Neural cell (in vitro differentiated cells): ENCODE measurements at regions not wholly inside any gene's neighbourhood (a gene's known extent, or its start where the extent isn't known, plus 50 kb on each side); places are given as distances from the start of the nearest gene placed in this dataset.
"Not testable (repeated sequence)": the region's sequence is repeated elsewhere in the genome, so short reads cannot be mapped to it uniquely, and the experiment has no call there.

Source experiments
- H2AFZ ChIP-seq: fragments of 200-600, 300-800 bp; sonication (generic), shearing (Covaris generic); 2 replicates; pipeline ENCODE4 v1.6.0; 2014; ENCODE audit warnings: low read depth, mild to moderate bottlenecking, antibody characterized with exemption, low read length, moderate library complexity
- H3F3A ChIP-seq: fragments of 200-600 bp; shearing (Covaris generic); 2 replicates; pipeline ENCODE4 v1.6.1; 2016; ENCODE audit warnings: mild to moderate bottlenecking, moderate library complexity, mixed read lengths, antibody characterized with exemption, low read length; ENCODE audit not compliant: insufficient read depth, poor library complexity, severe bottlenecking
- H3K27ac ChIP-seq: fragments of 200-600, 300-800 bp; sonication (generic), shearing (Covaris generic); 2 replicates; pipeline ENCODE4 v1.5.1; 2014; ENCODE audit warnings: mild to moderate bottlenecking, low read length, moderate library complexity
- H3K27me3 ChIP-seq: fragments of 300-800, 200-600 bp; sonication (generic), shearing (Covaris generic); 2 replicates; pipeline ENCODE4 v1.6.0; 2014; ENCODE audit warnings: mild to moderate bottlenecking, low read depth, low read length, moderate library complexity; ENCODE audit not compliant: insufficient read depth
- H3K36me3 ChIP-seq: fragments of 300-800, 200-600 bp; sonication (generic), shearing (Covaris generic); 2 replicates; pipeline ENCODE4 v1.5.1; 2014; ENCODE audit warnings: mild to moderate bottlenecking, antibody characterized with exemption, low read length, moderate library complexity; ENCODE audit not compliant: insufficient read depth
- H3K4me2 ChIP-seq: fragments of 300-800, 200-600 bp; sonication (generic), shearing (Covaris generic); 2 replicates; pipeline ENCODE4 v1.6.0; 2014; ENCODE audit warnings: mild to moderate bottlenecking, low read length
- H3K4me3 ChIP-seq: fragments of 300-800, 200-600 bp; sonication (generic), shearing (Covaris generic); 2 replicates; pipeline ENCODE4 v1.5.1; 2014; ENCODE audit warnings: mild to moderate bottlenecking, low read length, moderate library complexity
- H3K79me2 ChIP-seq: fragments of 200-600 bp; shearing (Covaris generic); replicated peaks from 2 replicates; pipeline ENCODE4 v1.6.0; 2014; ENCODE audit warnings: mild to moderate bottlenecking, low read length, moderate library complexity; ENCODE audit not compliant: insufficient read depth
- H3K9ac ChIP-seq: fragments of 300-800, 200-600 bp; sonication (generic), shearing (Covaris generic); 2 replicates; pipeline ENCODE4 v1.6.1; 2016; ENCODE audit warnings: mild to moderate bottlenecking, low read length, mixed read lengths
- H3K9me2 ChIP-seq: fragments of 200-600 bp; shearing (Covaris generic); 2 replicates; pipeline ENCODE4 v1.6.1; 2016; ENCODE audit warnings: mild to moderate bottlenecking, low read length, mixed read lengths; ENCODE audit not compliant: insufficient read depth
- H3K9me3 ChIP-seq: fragments of 200-600, 300-800 bp; sonication (generic), shearing (Covaris generic); 2 replicates; pipeline ENCODE4 v1.6.1; 2016; ENCODE audit warnings: mild to moderate bottlenecking, mixed run types, low read length, moderate library complexity, mixed read lengths
- H4K20me1 ChIP-seq: fragments of 200-600 bp; shearing (Covaris generic); 2 replicates; pipeline ENCODE4 v1.6.1; 2016; ENCODE audit warnings: mild to moderate bottlenecking, mixed run types; ENCODE audit not compliant: insufficient read depth
- EP300 ChIP-seq: fragments of 450-650 bp; conservative IDR thresholded peaks from 2 replicates; pipeline ENCODE4 v1.6.1; 2014; ENCODE audit warnings: antibody characterized with exemption, mild to moderate bottlenecking, moderate library complexity; ENCODE audit not compliant: poor library complexity, severe bottlenecking
- EZH2 ChIP-seq: fragments of 200-600, 300-800 bp; shearing (Covaris generic), sonication (generic); IDR thresholded peaks from 2 replicates; pipeline ENCODE4 v1.6.1; 2014; ENCODE audit warnings: antibody characterized with exemption, low read length, borderline replicate concordance, mild to moderate bottlenecking; ENCODE audit not compliant: insufficient read depth, poor library complexity, severe bottlenecking
- MXI1 ChIP-seq: fragments of 450-650 bp; conservative IDR thresholded peaks from 2 replicates; pipeline ENCODE4 v1.6.1; 2014; ENCODE audit warnings: antibody characterized with exemption, mild to moderate bottlenecking; ENCODE audit not compliant: poor library complexity, severe bottlenecking
- POLR2AphosphoS5 ChIP-seq: IDR thresholded peaks from 2 replicates; pipeline ENCODE4 v1.6.1; 2012
- RAD21 ChIP-seq: fragments of 450-650 bp; conservative IDR thresholded peaks from 2 replicates; pipeline ENCODE4 v1.6.1; 2014; ENCODE audit warnings: antibody characterized with exemption, mild to moderate bottlenecking, moderate library complexity
- SMC3 ChIP-seq: fragments of 450-650 bp; conservative IDR thresholded peaks from 2 replicates; pipeline ENCODE4 v1.6.1; 2014; ENCODE audit warnings: antibody characterized with exemption, mild to moderate bottlenecking, moderate library complexity; ENCODE audit not compliant: poor library complexity
- TAF1 ChIP-seq: IDR thresholded peaks from 2 replicates; pipeline ENCODE4 v1.6.1; 2012; ENCODE audit warnings: low read depth
- TF ChIP-seq, protein P1 (sequence below): IDR thresholded peaks from 2 replicates; pipeline ENCODE4 v1.6.1; 2012; ENCODE audit warnings: borderline replicate concordance
- TF ChIP-seq, protein P2 (sequence below): fragments of 450-650 bp; IDR thresholded peaks from 2 replicates; pipeline ENCODE4 v1.5.1; 2014; ENCODE audit warnings: antibody characterized with exemption, mild to moderate bottlenecking, moderate library complexity; ENCODE audit not compliant: poor library complexity, severe bottlenecking

DNA sequence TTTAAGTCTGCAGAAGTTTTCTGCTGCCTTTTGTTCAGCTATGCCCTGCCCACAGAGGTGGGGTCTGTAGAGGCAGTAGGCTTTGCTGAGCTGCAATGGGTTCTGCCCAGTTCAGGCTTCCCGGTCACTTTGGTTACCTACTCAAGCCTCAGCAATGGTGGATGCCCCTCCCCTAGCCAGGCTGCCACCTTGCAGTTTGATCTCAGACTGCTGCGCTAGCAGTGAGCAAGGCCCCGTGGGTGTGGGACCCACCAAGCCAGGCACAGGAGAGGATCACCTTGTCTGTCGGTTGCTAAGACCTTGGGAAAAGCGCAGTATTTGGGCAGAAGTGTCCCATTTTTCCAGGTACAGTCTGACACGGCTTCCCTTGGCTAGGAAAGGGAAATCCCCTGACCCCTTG is 74.5 kb upstream of the WARS2 start:
- H2AFZ ChIP-seq, H3K27ac ChIP-seq, H4K20me1 ChIP-seq, H3K36me3 ChIP-seq, H3K79me2 ChIP-seq, H3K9me3 ChIP-seq, H3F3A ChIP-seq, H3K27me3 ChIP-seq, H3K9ac ChIP-seq, H3K4me2 ChIP-seq, H3K9me2 ChIP-seq, H3K4me3 ChIP-seq: not testable (repeated sequence)

DNA sequence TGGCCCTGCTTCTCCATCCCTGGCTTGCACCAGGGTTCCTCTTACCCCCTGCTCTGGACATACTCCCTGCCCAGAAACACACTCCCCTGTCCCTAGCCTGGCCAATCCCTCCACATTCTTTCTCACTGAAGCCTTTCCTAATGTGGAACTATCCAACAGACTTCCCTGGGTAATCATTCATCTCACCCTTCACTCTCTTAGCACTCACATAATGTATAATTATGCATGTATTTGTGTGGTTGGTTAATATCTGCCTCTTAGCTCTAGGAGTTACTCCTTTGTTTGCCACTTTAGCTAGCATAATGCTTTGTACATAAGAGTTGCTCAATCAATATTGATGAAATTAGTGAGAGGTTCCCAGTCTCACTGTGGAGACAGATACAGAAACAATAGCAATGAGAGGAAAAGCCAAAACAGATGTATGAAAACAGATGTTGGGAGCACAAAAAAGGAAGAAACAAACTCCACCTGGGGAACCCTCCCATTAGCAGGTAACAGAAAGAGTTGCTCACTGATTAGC is 76.9 kb upstream of the WARS2 start:
- H3K4me3 ChIP-seq, result no peak overlapping the region
- no peaks in the 10 kb centered on the region for H3K9me2 ChIP-seq
- H3K4me2 ChIP-seq, result no peak overlapping the region
- no peak overlapping the region for H2AFZ ChIP-seq
- no peak overlapping the region for H3K9ac ChIP-seq
- H3K9me3 ChIP-seq, result no peaks in the 10 kb centered on the region
- H3F3A ChIP-seq, result no peaks in the 10 kb centered on the region
- no peaks in the 10 kb centered on the region for H3K79me2 ChIP-seq
- H3K27ac ChIP-seq, result no peak overlapping the region
- no peaks in the 10 kb centered on the region for H3K36me3 ChIP-seq
- no peaks in the 10 kb centered on the region for H4K20me1 ChIP-seq
- H3K27me3 ChIP-seq, result no peaks in the 10 kb centered on the region
- TF ChIP-seq TAF1, result no peak
- TF ChIP-seq EP300, result no peak
- TF ChIP-seq RAD21, result no peak
- TF ChIP-seq MXI1, result no peak
- no peak for TF ChIP-seq EZH2
- no peak for TF ChIP-seq POLR2AphosphoS5
- no peak for TF ChIP-seq SMC3
- TF ChIP-seq, protein P1, sequence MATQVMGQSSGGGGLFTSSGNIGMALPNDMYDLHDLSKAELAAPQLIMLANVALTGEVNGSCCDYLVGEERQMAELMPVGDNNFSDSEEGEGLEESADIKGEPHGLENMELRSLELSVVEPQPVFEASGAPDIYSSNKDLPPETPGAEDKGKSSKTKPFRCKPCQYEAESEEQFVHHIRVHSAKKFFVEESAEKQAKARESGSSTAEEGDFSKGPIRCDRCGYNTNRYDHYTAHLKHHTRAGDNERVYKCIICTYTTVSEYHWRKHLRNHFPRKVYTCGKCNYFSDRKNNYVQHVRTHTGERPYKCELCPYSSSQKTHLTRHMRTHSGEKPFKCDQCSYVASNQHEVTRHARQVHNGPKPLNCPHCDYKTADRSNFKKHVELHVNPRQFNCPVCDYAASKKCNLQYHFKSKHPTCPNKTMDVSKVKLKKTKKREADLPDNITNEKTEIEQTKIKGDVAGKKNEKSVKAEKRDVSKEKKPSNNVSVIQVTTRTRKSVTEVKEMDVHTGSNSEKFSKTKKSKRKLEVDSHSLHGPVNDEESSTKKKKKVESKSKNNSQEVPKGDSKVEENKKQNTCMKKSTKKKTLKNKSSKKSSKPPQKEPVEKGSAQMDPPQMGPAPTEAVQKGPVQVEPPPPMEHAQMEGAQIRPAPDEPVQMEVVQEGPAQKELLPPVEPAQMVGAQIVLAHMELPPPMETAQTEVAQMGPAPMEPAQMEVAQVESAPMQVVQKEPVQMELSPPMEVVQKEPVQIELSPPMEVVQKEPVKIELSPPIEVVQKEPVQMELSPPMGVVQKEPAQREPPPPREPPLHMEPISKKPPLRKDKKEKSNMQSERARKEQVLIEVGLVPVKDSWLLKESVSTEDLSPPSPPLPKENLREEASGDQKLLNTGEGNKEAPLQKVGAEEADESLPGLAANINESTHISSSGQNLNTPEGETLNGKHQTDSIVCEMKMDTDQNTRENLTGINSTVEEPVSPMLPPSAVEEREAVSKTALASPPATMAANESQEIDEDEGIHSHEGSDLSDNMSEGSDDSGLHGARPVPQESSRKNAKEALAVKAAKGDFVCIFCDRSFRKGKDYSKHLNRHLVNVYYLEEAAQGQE, result no peak
- TF ChIP-seq, protein P2, sequence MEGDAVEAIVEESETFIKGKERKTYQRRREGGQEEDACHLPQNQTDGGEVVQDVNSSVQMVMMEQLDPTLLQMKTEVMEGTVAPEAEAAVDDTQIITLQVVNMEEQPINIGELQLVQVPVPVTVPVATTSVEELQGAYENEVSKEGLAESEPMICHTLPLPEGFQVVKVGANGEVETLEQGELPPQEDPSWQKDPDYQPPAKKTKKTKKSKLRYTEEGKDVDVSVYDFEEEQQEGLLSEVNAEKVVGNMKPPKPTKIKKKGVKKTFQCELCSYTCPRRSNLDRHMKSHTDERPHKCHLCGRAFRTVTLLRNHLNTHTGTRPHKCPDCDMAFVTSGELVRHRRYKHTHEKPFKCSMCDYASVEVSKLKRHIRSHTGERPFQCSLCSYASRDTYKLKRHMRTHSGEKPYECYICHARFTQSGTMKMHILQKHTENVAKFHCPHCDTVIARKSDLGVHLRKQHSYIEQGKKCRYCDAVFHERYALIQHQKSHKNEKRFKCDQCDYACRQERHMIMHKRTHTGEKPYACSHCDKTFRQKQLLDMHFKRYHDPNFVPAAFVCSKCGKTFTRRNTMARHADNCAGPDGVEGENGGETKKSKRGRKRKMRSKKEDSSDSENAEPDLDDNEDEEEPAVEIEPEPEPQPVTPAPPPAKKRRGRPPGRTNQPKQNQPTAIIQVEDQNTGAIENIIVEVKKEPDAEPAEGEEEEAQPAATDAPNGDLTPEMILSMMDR, result no peak

DNA sequence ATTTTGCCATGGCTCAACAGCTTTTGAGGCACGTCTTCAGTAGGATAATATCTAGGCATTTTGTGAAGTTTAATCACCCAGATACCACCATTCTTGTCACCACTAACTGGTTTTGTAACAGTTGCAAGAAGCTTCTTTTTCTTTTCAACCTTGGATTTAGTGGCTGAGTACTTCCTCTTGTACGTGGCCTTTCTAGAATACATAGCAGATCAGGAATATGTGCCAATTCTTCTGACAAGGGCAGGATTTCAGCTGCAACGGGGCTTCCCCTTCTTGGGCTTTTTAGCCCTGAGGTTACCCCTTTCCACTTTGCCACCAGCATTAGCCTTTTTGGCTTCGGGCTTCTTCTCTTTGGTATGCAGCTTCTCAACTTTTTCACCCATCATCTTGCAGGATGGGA is 79.3 kb upstream of the WARS2 start:
- H3K27me3 ChIP-seq, result no peaks in the 10 kb centered on the region
- H3K9me3 ChIP-seq, result no peaks in the 10 kb centered on the region
- H4K20me1 ChIP-seq, result no peaks in the 10 kb centered on the region
- H3F3A ChIP-seq, result no peaks in the 10 kb centered on the region
- H3K79me2 ChIP-seq, result no peaks in the 10 kb centered on the region
- H3K4me3 ChIP-seq, result no peak overlapping the region
- no peak overlapping the region for H3K4me2 ChIP-seq
- no peak overlapping the region for H3K27ac ChIP-seq
- no peaks in the 10 kb centered on the region for H3K9me2 ChIP-seq
- H2AFZ ChIP-seq, result no peak overlapping the region
- no peak overlapping the region for H3K9ac ChIP-seq
- TF ChIP-seq, protein P2, result no peak
- no peak for TF ChIP-seq RAD21
- no peak for TF ChIP-seq TAF1
- TF ChIP-seq SMC3, result no peak
- TF ChIP-seq, protein P1, result no peak
- no peak for TF ChIP-seq MXI1
- TF ChIP-seq EP300, result no peak
- no peaks in the 10 kb centered on the region for H3K36me3 ChIP-seq
